Astrocyte (in vitro differentiated cells and primary cell): ENCODE measurements at regions not wholly inside any gene's neighbourhood (a gene's known extent, or its start where the extent isn't known, plus 50 kb on each side); places are given as distances from the start of the nearest gene placed in this dataset.
A peak's percentile ranks its signal among the peaks of the same experiment; 100 is the strongest.

ENCODE experiments used
- DNase-seq: peaks from one replicate; pipeline ENCODE4 v3.0.0-alpha.2; 2010; ENCODE audit warnings: low read depth
- FAIRE-seq: peaks from 2 replicates; lab custom pipeline; 2011; peaks lifted over from hg19 to GRCh38; lab: Jason Lieb, UNC
- H2AFZ ChIP-seq: 2 replicates; pipeline ENCODE4 v1.6.0; 2012; ENCODE audit warnings: low read depth, low read length, inconsistent platforms
- H3K27ac ChIP-seq: 2 replicates; pipeline ENCODE4 v1.5.1; 2011; ENCODE audit warnings: low read depth, low read length, inconsistent platforms
- H3K27me3 ChIP-seq: 2 replicates; pipeline ENCODE4 v1.6.0; 2011; ENCODE audit warnings: low read length, inconsistent platforms; ENCODE audit not compliant: insufficient read depth
- H3K36me3 ChIP-seq: 2 replicates; pipeline ENCODE4 v1.5.1; 2011; ENCODE audit warnings: low read length, inconsistent platforms; ENCODE audit not compliant: insufficient read depth
- H3K4me1 ChIP-seq: 2 replicates; pipeline ENCODE4 v1.5.1; 2011; ENCODE audit warnings: low read length, inconsistent platforms; ENCODE audit not compliant: insufficient read depth
- H3K4me2 ChIP-seq: 2 replicates; pipeline ENCODE4 v1.6.0; 2012; ENCODE audit warnings: low read length, inconsistent platforms
- H3K4me3 ChIP-seq: 2 replicates; pipeline ENCODE4 v1.5.1; 2011; ENCODE audit warnings: low read depth, mild to moderate bottlenecking, low read length, inconsistent platforms; ENCODE audit not compliant: insufficient read depth
- H3K79me2 ChIP-seq: 2 replicates; pipeline ENCODE4 v1.6.0; 2012; ENCODE audit warnings: mild to moderate bottlenecking, low read length, inconsistent platforms; ENCODE audit not compliant: insufficient read depth
- H3K9ac ChIP-seq: 2 replicates; pipeline ENCODE4 v1.6.0; 2012; ENCODE audit warnings: mild to moderate bottlenecking, low read length, inconsistent platforms
- H3K9me3 ChIP-seq: 2 replicates; pipeline ENCODE4 v1.5.1; 2012; ENCODE audit warnings: low read depth, mild to moderate bottlenecking, low read length, inconsistent platforms; ENCODE audit not compliant: insufficient read depth
- H4K20me1 ChIP-seq: 2 replicates; pipeline ENCODE4 v1.6.0; 2012; ENCODE audit warnings: low read length, inconsistent platforms; ENCODE audit not compliant: insufficient read depth
- H3K27ac Mint-ChIP-seq: one replicate; pipeline ENCODE4 v1.8.0; 2021; ENCODE audit warnings: mild to moderate bottlenecking, mixed read lengths; ENCODE audit not compliant: unreplicated experiment
- H3K27me3 Mint-ChIP-seq: one replicate; pipeline ENCODE4 v1.8.0; 2021; ENCODE audit warnings: low read depth, mixed read lengths; ENCODE audit not compliant: unreplicated experiment
- H3K36me3 Mint-ChIP-seq: one replicate; pipeline ENCODE4 v1.8.0; 2021; ENCODE audit warnings: low read depth, mixed read lengths; ENCODE audit not compliant: unreplicated experiment
- H3K4me1 Mint-ChIP-seq: one replicate; pipeline ENCODE4 v1.8.0; 2021; ENCODE audit warnings: low read depth, mixed read lengths; ENCODE audit not compliant: unreplicated experiment
- H3K4me3 Mint-ChIP-seq: one replicate; pipeline ENCODE4 v1.8.0; 2021; ENCODE audit warnings: mild to moderate bottlenecking, moderate library complexity, mixed read lengths; ENCODE audit not compliant: unreplicated experiment
- H3K9me3 Mint-ChIP-seq: one replicate; pipeline ENCODE4 v1.8.0; 2021; ENCODE audit warnings: mild to moderate bottlenecking, mixed read lengths; ENCODE audit not compliant: unreplicated experiment
- CTCF ChIP-seq: IDR thresholded peaks from 2 replicates; pipeline ENCODE4 v1.5.1; 2011; ENCODE audit warnings: low read depth, mild to moderate bottlenecking, inconsistent platforms, low read length, moderate library complexity; ENCODE audit not compliant: insufficient read depth
- EZH2 ChIP-seq: IDR thresholded peaks from 2 replicates; pipeline ENCODE4 v1.6.1; 2012; ENCODE audit warnings: mild to moderate bottlenecking, low read length, inconsistent platforms; ENCODE audit not compliant: insufficient read depth

- Histone ChIP-seq H3K27ac (no peak overlapping the region), H3K27me3 (no peaks in the 10 kb centered on the region), H3K9ac (no peak overlapping the region), H4K20me1 (no peaks in the 10 kb centered on the region), H3K79me2 (no peaks in the 10 kb centered on the region), H3K4me3 (no peak overlapping the region), H3K9me3 (no peaks in the 10 kb centered on the region), H3K4me1 (no peaks in the 10 kb centered on the region), H3K4me2 (no peak overlapping the region), H3K36me3 (no peaks in the 10 kb centered on the region), H2AFZ (no peak overlapping the region)
- H3K27me3 Mint-ChIP-seq, result no peaks in the 10 kb centered on the region
- no peak overlapping the region for H3K4me3 Mint-ChIP-seq
- DNase-seq (no peak), FAIRE-seq (peak; percentile 45)
- H3K9me3 Mint-ChIP-seq, result no peaks in the 10 kb centered on the region
- H3K27ac Mint-ChIP-seq, result no peak overlapping the region
- H3K4me1 Mint-ChIP-seq, result no peaks in the 10 kb centered on the region
- no peak for TF ChIP-seq CTCF
- TF ChIP-seq EZH2, result no peak
- H3K36me3 Mint-ChIP-seq, result no peaks in the 10 kb centered on the region
Observed at GRCh38 chrX:113919387-113919786, 664.5 kb upstream of the HTR2C start.

- Histone ChIP-seq H3K36me3 (no peaks in the 10 kb centered on the region), H3K4me2 (no peak overlapping the region), H3K27ac (no peak overlapping the region), H3K9me3 (no peaks in the 10 kb centered on the region), H3K9ac (no peak overlapping the region), H3K27me3 (no peaks in the 10 kb centered on the region), H3K4me1 (no peaks in the 10 kb centered on the region), H3K4me3 (no peak overlapping the region), H2AFZ (no peak overlapping the region), H3K79me2 (no peaks in the 10 kb centered on the region), H4K20me1 (no peaks in the 10 kb centered on the region)
- DNase-seq (peak; percentile 3), FAIRE-seq (no peak)
- H3K27me3 Mint-ChIP-seq, result no peaks in the 10 kb centered on the region
- H3K27ac Mint-ChIP-seq, result no peak overlapping the region
- TF ChIP-seq EZH2 (no peak), CTCF (no peak)
- H3K4me3 Mint-ChIP-seq, result no peak overlapping the region
- no peaks in the 10 kb centered on the region for H3K4me1 Mint-ChIP-seq
- no peaks in the 10 kb centered on the region for H3K9me3 Mint-ChIP-seq
- no peaks in the 10 kb centered on the region for H3K36me3 Mint-ChIP-seq
Observed at GRCh38 chrX:113906168-113906567, 677.7 kb upstream of the HTR2C start.

GRCh38 chrX:113892891-113893290, 691.0 kb upstream of the HTR2C start:
- Mint-ChIP-seq H3K4me1 (no peaks in the 10 kb centered on the region), H3K4me3 (no peak overlapping the region), H3K36me3 (no peaks in the 10 kb centered on the region), H3K9me3 (peaks cover 2% of the 10 kb centered on the region), H3K27me3 (no peaks in the 10 kb centered on the region), H3K27ac (no peak overlapping the region)
- H3K27me3 ChIP-seq, result no peaks in the 10 kb centered on the region
- H2AFZ ChIP-seq, result no peak overlapping the region
- no peaks in the 10 kb centered on the region for H3K4me1 ChIP-seq
- H3K9ac ChIP-seq, result no peak overlapping the region
- H3K9me3 ChIP-seq, result no peaks in the 10 kb centered on the region
- DNase-seq (no peak), FAIRE-seq (no peak)
- no peak for TF ChIP-seq EZH2
- no peak for TF ChIP-seq CTCF
- H3K4me3 ChIP-seq, result no peak overlapping the region
- no peak overlapping the region for H3K4me2 ChIP-seq
- no peaks in the 10 kb centered on the region for H4K20me1 ChIP-seq
- H3K27ac ChIP-seq, result no peak overlapping the region
- H3K79me2 ChIP-seq, result no peaks in the 10 kb centered on the region
- H3K36me3 ChIP-seq, result no peaks in the 10 kb centered on the region
